ENCODE measurements at regions not wholly inside any gene's neighbourhood (a gene's known extent, or its start where the extent isn't known, plus 50 kb on each side); places are given as distances from the start of the nearest gene placed in this dataset.
A peak's percentile ranks its signal among the peaks of the same experiment; 100 is the strongest.

DNA sequence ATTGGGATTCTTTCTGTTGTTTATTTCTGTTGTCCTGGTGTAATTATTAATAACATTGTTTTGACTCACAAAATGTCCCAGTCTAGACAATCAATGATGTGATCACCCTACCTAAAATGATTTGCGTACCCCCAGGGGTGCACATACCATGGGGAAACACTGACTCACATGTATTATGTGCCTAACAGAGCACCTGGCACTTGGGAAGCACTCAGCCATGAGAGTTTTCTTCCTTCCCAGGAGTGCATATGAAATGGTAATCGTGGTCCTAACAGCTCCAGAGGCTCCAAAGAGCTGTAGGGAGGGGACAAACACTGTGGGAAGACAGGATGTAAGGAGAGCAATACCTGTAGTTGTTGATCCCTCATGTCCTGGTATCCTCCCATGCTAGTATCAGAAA, 187.8 kb upstream of the ERBB4 start:
- Histone ChIP-seq H4K91ac (ENCODE audit: insufficient read length, low read depth, low read length) (no peak overlapping the region), H3K56ac (ENCODE audit: insufficient read length, low read depth, low read length) (no peak overlapping the region), H3K27ac (ENCODE audit: insufficient read length, low read depth, low read length) (no peak overlapping the region), H2BK5ac (ENCODE audit: insufficient read length, low read length) (no peak overlapping the region), H4K8ac (replicated peaks; ENCODE audit: insufficient read length, low read depth, low read length) (no peak overlapping the region), H3K23me2 (ENCODE audit: insufficient read length, low read depth, low read length, poor library complexity, severe bottlenecking) (no peaks in the 10 kb centered on the region), H3K79me2 (ENCODE audit: insufficient read depth, low read length) (no peaks in the 10 kb centered on the region), H3K4me1 (ENCODE audit: insufficient read depth, low read length) (peaks cover 4% of the 10 kb centered on the region; the same call in 1 of the 2 replicates), H3K18ac (ENCODE audit: insufficient read length, low read depth, low read length) (no peak overlapping the region), H2BK12ac (ENCODE audit: insufficient read length, low read depth, low read length) (no peak overlapping the region), H3K4ac (ENCODE audit: low read depth, low read length) (no peak overlapping the region), H4K20me1 (ENCODE audit: control insufficient read depth, insufficient read depth, insufficient read length) (no peaks in the 10 kb centered on the region), H3K14ac (ENCODE audit: insufficient read depth, low read length) (no peak overlapping the region), H4K5ac (ENCODE audit: insufficient read length, low read depth, low read length) (no peak overlapping the region), H3K9me3 (ENCODE audit: control insufficient read depth, low read depth, low read length) (no peaks in the 10 kb centered on the region), H2BK20ac (ENCODE audit: low read depth, low read length, poor library complexity, severe bottlenecking) (no peak overlapping the region), H2AFZ (ENCODE audit: low read length) (no peak overlapping the region), H2BK120ac (ENCODE audit: low read depth, low read length, poor library complexity, severe bottlenecking) (no peak overlapping the region), H3K23ac (ENCODE audit: insufficient read length, low read depth, low read length) (no peak overlapping the region), H3K4me2 (ENCODE audit: insufficient read depth, insufficient read length, low read length) (no peak overlapping the region), H2BK15ac (ENCODE audit: low read depth, low read length) (no peak overlapping the region; the same call in 1 of the 2 replicates), H3K27me3 (ENCODE audit: insufficient read depth, low read length) (no peaks in the 10 kb centered on the region), H2AK5ac (ENCODE audit: insufficient read length, low read length) (no peak overlapping the region), H3K79me1 (ENCODE audit: insufficient read depth, low read depth, low read length, poor library complexity, severe bottlenecking) (no peaks in the 10 kb centered on the region), H3K9ac (ENCODE audit: extremely low read depth, insufficient read length, low read length) (no peak overlapping the region), H3T11ph (ENCODE audit: low read length) (no peak overlapping the region)
- Mint-ChIP-seq H3K27me3 (ENCODE audit: low read depth) (no peaks in the 10 kb centered on the region), H3K27ac (peak overlapping the region; percentile 32 to 84 (median 63); a peak in 6 of 7 replicates), H3K4me1 (peaks cover 5 to 7% of the 10 kb centered on the region in 2 experiments), H3K9me3 (peaks cover 10 to 14% of the 10 kb centered on the region in 2 experiments), H3K36me3 (ENCODE audit: insufficient read depth in 1 of 3, low read depth in 3 of 3) (peaks cover 4 to 9% (median 5%) of the 10 kb centered on the region in 3 experiments; a peak in 6 of 7 replicates), H3K4me3 (no peak overlapping the region)
- peak; percentile 31 for DNase-seq
- TF ChIP-seq, protein P1, sequence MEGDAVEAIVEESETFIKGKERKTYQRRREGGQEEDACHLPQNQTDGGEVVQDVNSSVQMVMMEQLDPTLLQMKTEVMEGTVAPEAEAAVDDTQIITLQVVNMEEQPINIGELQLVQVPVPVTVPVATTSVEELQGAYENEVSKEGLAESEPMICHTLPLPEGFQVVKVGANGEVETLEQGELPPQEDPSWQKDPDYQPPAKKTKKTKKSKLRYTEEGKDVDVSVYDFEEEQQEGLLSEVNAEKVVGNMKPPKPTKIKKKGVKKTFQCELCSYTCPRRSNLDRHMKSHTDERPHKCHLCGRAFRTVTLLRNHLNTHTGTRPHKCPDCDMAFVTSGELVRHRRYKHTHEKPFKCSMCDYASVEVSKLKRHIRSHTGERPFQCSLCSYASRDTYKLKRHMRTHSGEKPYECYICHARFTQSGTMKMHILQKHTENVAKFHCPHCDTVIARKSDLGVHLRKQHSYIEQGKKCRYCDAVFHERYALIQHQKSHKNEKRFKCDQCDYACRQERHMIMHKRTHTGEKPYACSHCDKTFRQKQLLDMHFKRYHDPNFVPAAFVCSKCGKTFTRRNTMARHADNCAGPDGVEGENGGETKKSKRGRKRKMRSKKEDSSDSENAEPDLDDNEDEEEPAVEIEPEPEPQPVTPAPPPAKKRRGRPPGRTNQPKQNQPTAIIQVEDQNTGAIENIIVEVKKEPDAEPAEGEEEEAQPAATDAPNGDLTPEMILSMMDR (conservative IDR thresholded peaks at IDR 0.05) = no peak
- WGBS (ENCODE audit: extremely low coverage, insufficient read length, low lambda C conversion rate) = no CpG with 5 or more reads among the region's 2 CpGs
